ENCODE measurements at regions not wholly inside any gene's neighbourhood (a gene's known extent, or its start where the extent isn't known, plus 50 kb on each side); places are given as distances from the start of the nearest gene placed in this dataset. TPM values are rescaled to one million over a fixed set of nuclear protein-coding genes. Genes with fewer than 3 reads are reported as not detected.

Small RNA genes lying in the stretch of these regions (small RNA-seq; reads per million reads assigned to genes)
- not detected for gene RNU6-417P (ENCODE audit: insufficient read depth)
